HEK293T (cell line): ENCODE measurements at regions not wholly inside any gene's neighbourhood (a gene's known extent, or its start where the extent isn't known, plus 50 kb on each side); places are given as distances from the start of the nearest gene placed in this dataset.

Source experiments
- CTCF ChIA-PET: fragments of 350-600 bp; formaldehyde crosslinking; extraction: SDS; loops from one replicate; lab custom pipeline; 2021; ENCODE audit warnings: antibody characterized with exemption, inconsistent platforms; lab: Yijun Ruan, JAX
- POLR2A ChIA-PET: fragments of 350-600 bp; formaldehyde crosslinking; extraction: SDS; loops from one replicate; lab custom pipeline; 2020; ENCODE audit warnings: antibody characterized with exemption, inconsistent platforms; lab: Yijun Ruan, JAX
- DNase-seq: peaks from one replicate; pipeline ENCODE4 v3.0.0; 2012; ENCODE audit warnings: mixed read lengths; ENCODE audit errors: extremely low spot score
- ARNT ChIP-seq: fragments of 450-650 bp; IDR thresholded peaks from 2 replicates; pipeline ENCODE4 v1.6.1; 2017; ENCODE audit warnings: mild to moderate bottlenecking
- BHLHE40 ChIP-seq: fragments of 450-650 bp; IDR thresholded peaks from 2 replicates; pipeline ENCODE4 v1.6.1; 2016; ENCODE audit warnings: mild to moderate bottlenecking, moderate library complexity, borderline replicate concordance
- CTBP1 ChIP-seq: fragments of 450-650 bp; IDR thresholded peaks from 2 replicates; pipeline ENCODE4 v1.6.1; 2016; ENCODE audit warnings: borderline replicate concordance
- ELF4 ChIP-seq: fragments of 450-650 bp; IDR thresholded peaks from 2 replicates; pipeline ENCODE4 v1.6.1; 2017; ENCODE audit warnings: antibody characterized with exemption
- FOXA1 ChIP-seq: fragments of 450-650 bp; IDR thresholded peaks from 2 replicates; pipeline ENCODE4 v1.6.1; 2016; ENCODE audit warnings: mild to moderate bottlenecking
- FOXK2 ChIP-seq: fragments of 450-650 bp; IDR thresholded peaks from 2 replicates; pipeline ENCODE4 v1.6.1; 2016; ENCODE audit warnings: mild to moderate bottlenecking
- FOXM1 ChIP-seq: fragments of 450-650 bp; IDR thresholded peaks from 2 replicates; pipeline ENCODE4 v1.6.1; 2017; ENCODE audit warnings: mild to moderate bottlenecking, borderline replicate concordance
- HDGF ChIP-seq: fragments of 450-650 bp; IDR thresholded peaks from 2 replicates; pipeline ENCODE4 v1.6.1; 2017; ENCODE audit warnings: antibody characterized with exemption, borderline replicate concordance
- L3MBTL2 ChIP-seq: fragments of 450-650 bp; conservative IDR thresholded peaks from 2 replicates; pipeline ENCODE4 v1.6.1; 2016; ENCODE audit warnings: mild to moderate bottlenecking
- LEF1 ChIP-seq: fragments of 450-650 bp; IDR thresholded peaks from 2 replicates; pipeline ENCODE4 v1.6.1; 2017; ENCODE audit warnings: mild to moderate bottlenecking, borderline replicate concordance
- NFRKB ChIP-seq: fragments of 450-650 bp; IDR thresholded peaks from 2 replicates; pipeline ENCODE4 v1.6.1; 2016; ENCODE audit warnings: mild to moderate bottlenecking, moderate library complexity
- SP1 ChIP-seq: fragments of 450-650 bp; IDR thresholded peaks from 2 replicates; pipeline ENCODE4 v1.6.1; 2017
- SUZ12 ChIP-seq: fragments of 450-650 bp; IDR thresholded peaks from 2 replicates; pipeline ENCODE4 v1.6.1; 2016; ENCODE audit warnings: mild to moderate bottlenecking
- TARDBP ChIP-seq: fragments of 450-650 bp; IDR thresholded peaks from 2 replicates; pipeline ENCODE4 v1.6.1; 2016
- ZNF384 ChIP-seq: fragments of 450-650 bp; IDR thresholded peaks from 2 replicates; pipeline ENCODE4 v1.6.1; 2016
- TF ChIP-seq, protein P1 (sequence below): fragments of 450-650 bp; IDR thresholded peaks from 2 replicates; pipeline ENCODE4 v1.6.1; 2016

- DNase-seq = no peak
- no peak for TF ChIP-seq BHLHE40
- TF ChIP-seq L3MBTL2 = no peak
- no peak for TF ChIP-seq HDGF
- TF ChIP-seq ZNF384 = no peak
- TF ChIP-seq SUZ12 = no peak
- TF ChIP-seq, protein P1, sequence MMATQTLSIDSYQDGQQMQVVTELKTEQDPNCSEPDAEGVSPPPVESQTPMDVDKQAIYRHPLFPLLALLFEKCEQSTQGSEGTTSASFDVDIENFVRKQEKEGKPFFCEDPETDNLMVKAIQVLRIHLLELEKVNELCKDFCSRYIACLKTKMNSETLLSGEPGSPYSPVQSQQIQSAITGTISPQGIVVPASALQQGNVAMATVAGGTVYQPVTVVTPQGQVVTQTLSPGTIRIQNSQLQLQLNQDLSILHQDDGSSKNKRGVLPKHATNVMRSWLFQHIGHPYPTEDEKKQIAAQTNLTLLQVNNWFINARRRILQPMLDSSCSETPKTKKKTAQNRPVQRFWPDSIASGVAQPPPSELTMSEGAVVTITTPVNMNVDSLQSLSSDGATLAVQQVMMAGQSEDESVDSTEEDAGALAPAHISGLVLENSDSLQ = no peak
- no peak for TF ChIP-seq TARDBP
- no peak for TF ChIP-seq NFRKB
- no peak for TF ChIP-seq LEF1
- no peak for TF ChIP-seq FOXM1
- TF ChIP-seq ARNT = no peak
- TF ChIP-seq SP1 = no peak
- no peak for TF ChIP-seq CTBP1
- no peak for TF ChIP-seq FOXA1
- TF ChIP-seq ELF4 = no peak
- TF ChIP-seq FOXK2 = no peak
- ChIA-PET CTCF (no interaction called here), POLR2A (no interaction called here)
Observed at GRCh38 chr10:111446966-111447365, 370.1 kb downstream of the ADRA2A start.

GRCh38 chr10:111452153-111452552, 375.3 kb downstream of the ADRA2A start:
- no peak for DNase-seq
- ChIA-PET CTCF (no interaction called here), POLR2A (no interaction called here)
- no peak for TF ChIP-seq ARNT
- TF ChIP-seq ZNF384 = no peak
- no peak for TF ChIP-seq TARDBP
- no peak for TF ChIP-seq SUZ12
- TF ChIP-seq CTBP1 = no peak
- TF ChIP-seq, protein P1 = no peak
- TF ChIP-seq L3MBTL2 = no peak
- no peak for TF ChIP-seq NFRKB
- TF ChIP-seq FOXM1 = no peak
- TF ChIP-seq BHLHE40 = no peak
- no peak for TF ChIP-seq HDGF
- no peak for TF ChIP-seq LEF1
- no peak for TF ChIP-seq ELF4
- TF ChIP-seq FOXA1 = no peak
- TF ChIP-seq FOXK2 = no peak
- no peak for TF ChIP-seq SP1

GRCh38 chr10:111455776-111456426, 379.1 kb downstream of the ADRA2A start:
- ChIA-PET CTCF (no interaction called here), POLR2A (no interaction called here)
- DNase-seq = no peak
- TF ChIP-seq ELF4 (no peak), BHLHE40 (no peak), FOXA1 (no peak), FOXK2 (no peak), NFRKB (no peak), TARDBP (no peak), LEF1 (no peak), SUZ12 (no peak), L3MBTL2 (no peak), FOXM1 (no peak), HDGF (no peak), SP1 (no peak), ZNF384 (no peak), ARNT (no peak), CTBP1 (no peak)
- TF ChIP-seq, protein P1 = no peak

- DNase-seq = no peak
- POLR2A ChIA-PET = no interaction called here
Observed at GRCh38 chr10:111458256-111458655, 381.4 kb downstream of the ADRA2A start.

GRCh38 chr10:111459967-111460366, 383.1 kb downstream of the ADRA2A start:
- CTCF ChIA-PET = no interaction called here
- POLR2A ChIA-PET = no interaction called here
- no peak for DNase-seq
- TF ChIP-seq ZNF384 (no peak), SP1 (no peak), TARDBP (no peak), ELF4 (no peak), HDGF (no peak), CTBP1 (no peak), FOXA1 (no peak), NFRKB (no peak)

More at GRCh38 chr10:111458256-111458655, 381.4 kb downstream of the ADRA2A start:
- TF ChIP-seq HDGF (no peak), NFRKB (no peak), ARNT (no peak), SP1 (no peak), CTBP1 (no peak), LEF1 (no peak), ELF4 (no peak), TARDBP (no peak), ZNF384 (no peak), FOXA1 (no peak), FOXM1 (no peak), SUZ12 (no peak), BHLHE40 (no peak), FOXK2 (no peak), L3MBTL2 (no peak)
- TF ChIP-seq, protein P1 = no peak
- CTCF ChIA-PET = no interaction called here
